ENCODE measurements at regions not wholly inside any gene's neighbourhood (a gene's known extent, or its start where the extent isn't known, plus 50 kb on each side); places are given as distances from the start of the nearest gene placed in this dataset.

- TF ChIP-seq CTCF (IDR thresholded peaks at IDR 0.05; ENCODE audit: low read length), result no peak
- no peak for TF ChIP-seq EZH2phosphoT487 (IDR thresholded peaks at IDR 0.05; ENCODE audit: low read length)
These were observed 128.7 kb upstream of the LYZL1 start for GRCh38 chr10:29160150-29160617.
